Kidney glomerular epithelial cell (primary cell): ENCODE measurements at regions not wholly inside any gene's neighbourhood (a gene's known extent, or its start where the extent isn't known, plus 50 kb on each side); places are given as distances from the start of the nearest gene placed in this dataset.
"Not testable (repeated sequence)": the region's sequence is repeated elsewhere in the genome, so short reads cannot be mapped to it uniquely, and the experiment has no call there.

Source experiments
- DNase-seq: peaks from one replicate; lab custom pipeline; 2025; lab: John Stamatoyannopoulos, UW

GRCh38 chr13:62829486-62829885, 1413.8 kb upstream of the PCDH20 start:
- no peak for DNase-seq

GRCh38 chr13:62799931-62800436, 1384.3 kb upstream of the PCDH20 start:
- no peak for DNase-seq

GRCh38 chr13:62799038-62799535, 1383.4 kb upstream of the PCDH20 start:
- DNase-seq = no peak

GRCh38 chr13:62793850-62794249, 1378.2 kb upstream of the PCDH20 start:
- no peak for DNase-seq

- DNase-seq = no peak
Measured at GRCh38 chr13:62781866-62782265, 1366.2 kb upstream of the PCDH20 start.

GRCh38 chr13:62779161-62779560, 1363.5 kb upstream of the PCDH20 start:
- DNase-seq = no peak

- no peak for DNase-seq
Measured at GRCh38 chr13:62767473-62767872, 1351.8 kb upstream of the PCDH20 start.

- no peak for DNase-seq
Measured at GRCh38 chr13:62760724-62761123, 1345.1 kb upstream of the PCDH20 start.

GRCh38 chr13:62747629-62748028, 1332.0 kb upstream of the PCDH20 start:
- no peak for DNase-seq

GRCh38 chr13:62747152-62747551, 1331.5 kb upstream of the PCDH20 start:
- DNase-seq = no peak

GRCh38 chr13:62729746-62730145, 1314.1 kb upstream of the PCDH20 start:
- not testable (repeated sequence) for DNase-seq

- no peak for DNase-seq
Measured at GRCh38 chr13:62721893-62722292, 1306.2 kb upstream of the PCDH20 start.

- not testable (repeated sequence) for DNase-seq
Measured at GRCh38 chr13:62711948-62712347, 1296.3 kb upstream of the PCDH20 start.

GRCh38 chr13:62710787-62711186, 1295.1 kb upstream of the PCDH20 start:
- DNase-seq = no peak

GRCh38 chr13:62706048-62706447, 1290.4 kb upstream of the PCDH20 start:
- no peak for DNase-seq

- DNase-seq = no peak
Measured at GRCh38 chr13:62704875-62705274, 1289.2 kb upstream of the PCDH20 start.

- no peak for DNase-seq
Measured at GRCh38 chr13:62702502-62702901, 1286.9 kb upstream of the PCDH20 start.

- DNase-seq = no peak
Measured at GRCh38 chr13:62697701-62698100, 1282.1 kb upstream of the PCDH20 start.

- DNase-seq = no peak
Measured at GRCh38 chr13:62696490-62696889, 1280.8 kb upstream of the PCDH20 start.

GRCh38 chr13:62687732-62688131, 1272.1 kb upstream of the PCDH20 start:
- DNase-seq = no peak

GRCh38 chr13:62684359-62684758, 1268.7 kb upstream of the PCDH20 start:
- no peak for DNase-seq

- DNase-seq = no peak
Measured at GRCh38 chr13:62682788-62683187, 1267.1 kb upstream of the PCDH20 start.

GRCh38 chr13:62678039-62678438, 1262.4 kb upstream of the PCDH20 start:
- no peak for DNase-seq

- no peak for DNase-seq
Measured at GRCh38 chr13:62663767-62664166, 1248.1 kb upstream of the PCDH20 start.

GRCh38 chr13:62659365-62659764, 1243.7 kb upstream of the PCDH20 start:
- no peak for DNase-seq
